ENCODE measurements at regions not wholly inside any gene's neighbourhood (a gene's known extent, or its start where the extent isn't known, plus 50 kb on each side); places are given as distances from the start of the nearest gene placed in this dataset.

- TF ChIP-seq POLR2AphosphoS5 (IDR thresholded peaks at IDR 0.05) (no peak), CTCF (IDR thresholded peaks at IDR 0.05) (no peak)
Measured at GRCh38 chr11:69355346-69355940, 61.5 kb downstream of the MYEOV start.

Measured in sigmoid colon (tissue), 4 donors.